SKM-1 (cell line): ENCODE measurements at regions not wholly inside any gene's neighbourhood (a gene's known extent, or its start where the extent isn't known, plus 50 kb on each side); places are given as distances from the start of the nearest gene placed in this dataset.

Experiments used
- DNase-seq: peaks from one replicate; lab custom pipeline; 2025; ENCODE audit not compliant: unreplicated experiment; lab: John Stamatoyannopoulos, UW

DNA sequence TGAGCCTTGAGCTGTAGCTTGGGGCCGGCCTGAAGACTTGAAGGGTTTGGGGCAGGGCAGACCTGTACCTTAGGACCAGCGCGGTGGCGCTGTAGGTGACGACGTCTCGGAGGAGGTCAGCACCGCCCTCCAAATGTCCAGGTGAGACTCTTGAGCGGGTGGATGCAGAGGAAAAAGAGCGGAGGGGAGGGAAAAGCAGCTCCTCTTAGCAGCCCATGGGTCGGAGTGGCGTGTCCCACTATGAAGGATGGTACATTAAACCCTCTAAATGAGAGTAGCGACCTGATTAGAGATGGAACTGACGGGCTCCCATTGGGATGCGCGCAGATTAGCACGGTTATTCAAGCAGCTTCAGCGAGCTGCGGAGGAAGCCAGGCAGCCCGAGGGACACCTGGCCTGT, 77.0 kb upstream of the MAP1LC3B2 start:
- DNase-seq, result no peak

- no peak for DNase-seq
Observed at GRCh38 chr12:116482859-116483258, 76.3 kb upstream of the MAP1LC3B2 start.

DNA sequence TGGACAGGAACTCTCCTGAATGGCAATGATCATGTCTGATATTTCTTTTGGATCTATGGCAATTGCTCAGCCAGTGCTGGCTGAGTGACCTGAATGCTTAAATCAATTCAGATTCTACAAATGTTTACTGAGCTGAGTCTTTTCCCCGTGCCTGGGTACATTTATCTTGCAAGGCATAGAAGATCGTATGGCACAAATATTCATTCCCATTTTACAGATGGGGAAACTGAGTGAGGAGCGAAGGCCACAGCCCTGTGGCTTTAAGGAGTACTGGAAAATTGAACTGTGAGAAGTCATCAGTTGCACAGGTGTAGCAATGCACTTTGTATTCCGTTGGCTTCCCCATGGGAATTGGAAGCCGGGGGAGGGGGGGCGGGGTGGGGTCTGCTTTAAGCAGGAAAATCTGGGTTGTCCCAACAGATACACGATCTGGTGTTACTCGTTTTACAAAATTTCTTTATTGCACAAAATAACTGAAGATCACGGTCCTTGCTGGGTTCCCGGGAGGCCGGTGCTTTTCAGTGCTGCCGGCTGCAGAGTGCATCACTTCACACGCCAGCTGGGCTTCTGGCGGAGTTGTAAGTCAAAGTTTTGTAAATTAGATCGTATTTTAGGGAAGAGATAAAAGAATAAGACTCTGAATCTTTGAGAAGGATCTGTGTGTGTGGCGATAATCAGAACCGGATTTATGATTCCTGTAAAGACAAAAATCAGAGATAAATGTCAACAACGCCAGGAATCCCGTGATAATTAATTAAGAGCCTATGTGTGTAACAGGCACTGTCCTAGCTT, 75.0 kb upstream of the MAP1LC3B2 start:
- no peak for DNase-seq

DNA sequence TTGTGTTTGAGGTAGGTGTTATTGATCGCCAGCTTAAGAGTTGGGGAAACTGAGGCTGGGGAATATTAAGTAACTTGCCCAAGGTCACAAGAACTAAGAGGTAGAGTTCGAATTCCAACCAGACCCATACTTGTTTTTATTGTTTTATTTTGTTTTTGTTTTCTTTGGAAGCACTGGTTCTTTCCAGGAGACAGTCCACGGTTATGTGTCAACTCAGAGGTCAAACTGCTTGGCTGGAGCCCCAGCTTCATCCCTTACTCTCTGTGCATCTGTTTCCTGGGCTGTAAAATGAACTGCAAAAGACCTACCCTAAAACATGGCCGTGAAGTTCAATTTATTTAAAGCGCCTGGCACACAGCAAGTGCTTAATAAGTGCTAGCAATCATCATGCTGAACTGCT, 74.4 kb upstream of the MAP1LC3B2 start:
- DNase-seq, result no peak

DNA sequence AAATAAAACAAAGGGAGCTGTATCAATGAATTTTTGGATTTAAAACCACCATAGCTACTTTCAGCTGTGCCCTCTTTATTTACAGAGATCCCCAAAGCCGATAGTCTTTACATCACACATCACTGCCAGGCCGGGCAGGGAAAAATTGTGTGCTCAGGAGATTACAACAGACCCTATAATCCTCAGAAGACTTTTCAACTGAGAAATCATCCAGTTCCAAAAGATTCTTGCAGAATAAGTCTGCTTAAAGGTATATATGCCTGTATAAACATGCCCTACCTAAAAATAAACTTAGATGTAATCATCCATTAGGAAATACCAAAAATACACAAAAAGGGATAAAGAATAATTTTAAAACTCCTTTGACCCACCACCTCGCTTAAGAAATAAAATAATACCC, 70.1 kb upstream of the MAP1LC3B2 start:
- DNase-seq, result no peak

DNA sequence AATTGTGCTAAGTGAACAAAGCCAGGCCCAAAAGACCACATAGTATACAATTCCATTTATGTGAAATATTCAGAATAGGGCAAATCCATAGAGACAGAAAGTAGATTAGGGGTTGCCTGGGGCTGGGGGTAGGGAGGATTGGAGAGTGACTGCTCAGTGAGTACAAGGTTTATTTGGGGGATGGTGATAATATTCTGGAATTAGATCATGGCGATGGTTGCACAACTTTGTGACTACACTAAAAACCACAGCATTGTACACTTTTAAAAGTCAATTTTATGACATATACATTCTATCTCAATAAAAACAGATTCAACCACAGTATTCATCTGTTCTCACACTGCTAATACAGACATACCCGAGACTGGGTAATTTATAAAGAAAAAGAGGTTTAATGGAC, 68.7 kb upstream of the MAP1LC3B2 start:
- no peak for DNase-seq

DNA sequence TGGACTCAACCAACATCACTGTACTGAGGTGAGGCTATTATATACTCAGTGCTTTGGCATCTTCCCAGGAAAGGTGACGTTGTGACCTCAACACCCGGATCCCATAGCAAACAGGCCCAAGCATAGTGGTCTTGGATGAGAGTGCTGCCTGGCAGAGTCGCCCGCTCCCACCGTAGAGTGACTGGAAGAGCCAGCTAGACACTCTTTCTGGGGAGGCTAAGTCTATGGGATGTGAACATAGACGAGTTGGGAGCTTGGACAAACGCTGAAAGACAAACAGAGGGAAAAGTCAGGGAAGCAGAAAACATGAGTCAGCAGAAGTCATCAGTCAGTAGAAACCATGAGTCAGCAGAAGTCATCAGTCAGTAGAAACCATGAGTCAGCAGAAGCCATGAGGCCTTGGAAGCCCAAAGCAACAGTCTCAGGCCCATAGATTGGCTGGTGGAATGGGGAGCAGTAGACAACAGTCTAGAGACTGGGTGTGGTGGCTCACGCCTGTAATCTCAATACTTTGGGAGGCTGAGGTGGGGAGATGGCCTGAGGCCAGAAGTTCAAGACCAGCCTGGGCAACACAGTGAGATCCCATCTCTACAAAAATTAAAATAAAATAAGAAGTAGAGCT, 66.4 kb upstream of the MAP1LC3B2 start:
- DNase-seq, result no peak

DNA sequence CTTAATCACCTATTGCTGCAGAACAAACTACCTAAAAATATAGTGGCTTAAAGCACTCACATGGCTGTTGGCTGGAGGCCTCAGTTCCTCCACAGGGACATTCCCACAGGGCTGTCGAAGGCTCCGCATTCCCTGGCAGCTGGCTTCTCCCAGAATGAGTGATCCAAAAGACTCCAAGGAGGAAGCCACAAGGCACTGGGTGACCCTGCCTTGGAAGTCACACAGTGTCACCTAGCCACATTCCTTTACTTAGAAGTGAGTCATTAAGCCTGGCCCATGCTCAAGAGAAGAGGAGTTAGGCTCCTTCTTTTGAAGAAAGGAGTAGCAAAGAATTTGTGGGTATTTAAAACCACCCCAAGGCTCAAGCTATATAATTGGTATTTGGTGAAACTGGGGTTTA, 63.9 kb upstream of the MAP1LC3B2 start:
- no peak for DNase-seq

DNA sequence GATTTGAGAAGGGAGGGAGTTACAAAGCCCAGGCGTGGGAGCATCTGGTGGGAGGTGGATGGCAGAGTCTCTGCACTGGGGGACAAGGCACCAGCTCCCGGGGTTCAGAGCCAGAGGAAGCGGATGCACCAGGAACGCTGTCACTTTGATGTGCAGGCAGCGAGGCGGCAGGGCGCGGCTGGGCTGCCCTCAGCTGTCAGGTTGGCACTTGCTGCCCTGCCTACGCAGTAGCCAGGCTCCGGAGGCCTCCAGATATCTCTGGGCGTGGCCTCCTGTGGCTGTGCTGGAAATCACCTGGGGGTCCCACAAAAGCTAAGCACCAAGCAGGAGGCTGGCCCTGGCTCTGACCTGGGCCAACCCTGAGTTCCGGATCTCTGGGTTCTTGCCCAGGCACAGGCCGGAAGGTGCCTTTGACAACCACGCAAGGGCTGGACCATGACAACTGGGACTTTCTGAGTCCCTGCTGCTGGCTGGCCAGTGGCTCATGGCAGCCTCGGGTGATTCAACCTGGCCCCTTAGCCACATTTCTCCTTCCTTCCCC, 62.1 kb upstream of the MAP1LC3B2 start:
- DNase-seq, result no peak

DNA sequence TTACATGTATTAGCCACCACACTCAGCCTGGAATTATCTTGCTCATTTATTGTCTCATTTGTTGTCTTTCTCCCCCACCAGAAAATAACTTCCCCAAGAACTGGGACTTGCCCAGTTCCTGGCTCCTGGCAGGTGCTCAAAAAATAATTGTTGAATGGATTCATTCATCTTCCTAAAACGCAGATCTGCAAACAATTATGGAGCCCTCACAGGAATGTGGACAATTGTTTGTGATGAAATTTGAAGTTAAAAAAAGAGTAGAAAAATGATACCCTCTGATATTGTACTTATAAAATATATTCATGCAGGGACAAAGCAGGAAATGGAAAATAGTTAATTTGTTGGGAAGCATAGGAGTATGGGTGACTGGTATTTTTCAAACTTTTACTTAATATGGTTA, 60.7 kb upstream of the MAP1LC3B2 start:
- DNase-seq, result no peak

- DNase-seq, result no peak
Observed at GRCh38 chr12:116502141-116502725, 56.9 kb upstream of the MAP1LC3B2 start.

GRCh38 chr12:116502989-116503496, 56.1 kb upstream of the MAP1LC3B2 start:
- no peak for DNase-seq

DNA sequence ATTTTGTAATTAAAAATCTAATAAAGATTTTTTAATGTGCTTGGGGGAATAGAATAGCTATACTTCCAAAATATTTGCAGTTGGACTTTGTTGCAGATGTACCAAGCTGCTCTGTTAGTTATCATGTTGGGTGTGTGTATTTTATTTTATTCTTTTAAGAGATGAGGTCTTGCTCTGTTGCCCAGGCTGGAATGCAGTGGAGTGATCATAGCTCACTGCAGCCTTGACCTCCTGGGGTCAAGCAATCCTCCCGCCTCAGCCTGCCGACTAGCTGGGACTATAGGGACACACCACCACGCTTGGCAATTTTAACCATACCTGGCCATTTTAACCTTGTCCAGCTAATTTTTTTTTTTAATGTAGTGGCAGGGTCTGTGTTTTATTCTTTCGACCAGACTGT, 54.7 kb upstream of the MAP1LC3B2 start:
- no peak for DNase-seq

DNA sequence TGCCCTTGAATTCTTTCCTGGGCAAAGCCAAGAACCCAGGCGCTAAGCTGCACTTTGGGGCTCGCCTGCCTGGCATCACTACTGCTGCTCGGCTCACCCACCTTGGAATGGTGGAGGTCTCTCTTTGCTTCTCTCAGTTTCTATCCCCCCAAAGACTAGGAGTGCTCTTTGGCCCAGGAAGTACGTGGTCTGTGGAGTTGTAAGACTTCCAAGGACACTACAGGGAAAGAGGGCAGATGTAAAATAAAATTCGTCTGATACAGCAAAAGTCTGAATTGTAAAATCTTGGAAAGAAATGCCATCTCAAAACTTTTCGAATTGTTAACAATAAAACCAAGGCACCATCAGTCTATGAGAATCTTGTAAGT, 52.5 kb upstream of the MAP1LC3B2 start:
- no peak for DNase-seq

DNA sequence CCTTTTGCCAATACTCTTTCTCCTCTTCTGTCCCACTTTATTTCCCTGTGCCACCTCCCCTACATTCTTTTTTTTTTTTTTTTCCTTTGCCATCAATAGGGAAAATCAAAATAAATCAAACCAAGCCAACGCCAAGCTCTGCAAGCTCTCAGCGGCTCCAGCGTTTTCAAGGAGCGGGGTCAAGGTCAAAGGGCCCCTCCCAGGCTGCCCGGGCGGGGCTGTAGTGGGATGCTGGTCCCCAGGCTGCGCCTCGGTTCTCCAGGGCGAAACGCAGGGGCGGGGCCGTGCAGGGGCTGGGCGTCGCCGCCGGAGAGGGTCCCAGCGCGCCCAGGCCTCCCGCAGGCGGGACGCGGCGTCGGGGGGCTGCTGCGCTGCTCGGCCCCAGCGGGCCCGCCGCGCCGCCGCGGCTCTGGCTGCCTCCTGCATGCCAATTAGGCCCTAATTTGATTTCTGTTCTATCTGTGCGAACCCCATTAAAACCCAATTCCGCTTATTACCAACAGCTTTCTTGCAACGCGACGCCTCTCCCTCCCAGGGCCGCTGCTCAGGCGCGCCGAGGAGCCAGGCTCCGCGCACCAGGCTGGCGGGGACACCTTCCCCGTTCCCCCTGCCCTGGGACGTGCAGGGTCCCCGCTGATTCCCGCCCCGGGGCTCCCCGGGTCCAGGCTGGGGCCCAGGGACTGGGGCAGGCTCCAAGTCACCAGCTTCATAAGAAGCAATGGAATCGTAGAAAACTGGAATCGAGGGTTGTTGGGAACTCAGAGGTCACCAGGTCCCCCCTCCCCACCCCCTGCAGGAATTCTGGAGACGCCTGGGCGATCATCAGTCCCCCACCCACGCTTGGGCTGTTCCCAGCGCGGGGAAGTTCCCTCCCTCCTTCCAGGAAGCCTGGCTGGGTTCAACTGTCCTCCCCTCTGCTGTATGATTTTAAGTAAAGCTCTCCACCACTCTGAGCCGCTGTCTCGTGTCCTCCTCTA, 50.7 kb upstream of the MAP1LC3B2 start:
- DNase-seq, result no peak
